ENCODE measurements at regions not wholly inside any gene's neighbourhood (a gene's known extent, or its start where the extent isn't known, plus 50 kb on each side); places are given as distances from the start of the nearest gene placed in this dataset.
A peak's percentile ranks its signal among the peaks of the same experiment; 100 is the strongest.
"Not testable (repeated sequence)": the region's sequence is repeated elsewhere in the genome, so short reads cannot be mapped to it uniquely, and the experiment has no call there.

DNA sequence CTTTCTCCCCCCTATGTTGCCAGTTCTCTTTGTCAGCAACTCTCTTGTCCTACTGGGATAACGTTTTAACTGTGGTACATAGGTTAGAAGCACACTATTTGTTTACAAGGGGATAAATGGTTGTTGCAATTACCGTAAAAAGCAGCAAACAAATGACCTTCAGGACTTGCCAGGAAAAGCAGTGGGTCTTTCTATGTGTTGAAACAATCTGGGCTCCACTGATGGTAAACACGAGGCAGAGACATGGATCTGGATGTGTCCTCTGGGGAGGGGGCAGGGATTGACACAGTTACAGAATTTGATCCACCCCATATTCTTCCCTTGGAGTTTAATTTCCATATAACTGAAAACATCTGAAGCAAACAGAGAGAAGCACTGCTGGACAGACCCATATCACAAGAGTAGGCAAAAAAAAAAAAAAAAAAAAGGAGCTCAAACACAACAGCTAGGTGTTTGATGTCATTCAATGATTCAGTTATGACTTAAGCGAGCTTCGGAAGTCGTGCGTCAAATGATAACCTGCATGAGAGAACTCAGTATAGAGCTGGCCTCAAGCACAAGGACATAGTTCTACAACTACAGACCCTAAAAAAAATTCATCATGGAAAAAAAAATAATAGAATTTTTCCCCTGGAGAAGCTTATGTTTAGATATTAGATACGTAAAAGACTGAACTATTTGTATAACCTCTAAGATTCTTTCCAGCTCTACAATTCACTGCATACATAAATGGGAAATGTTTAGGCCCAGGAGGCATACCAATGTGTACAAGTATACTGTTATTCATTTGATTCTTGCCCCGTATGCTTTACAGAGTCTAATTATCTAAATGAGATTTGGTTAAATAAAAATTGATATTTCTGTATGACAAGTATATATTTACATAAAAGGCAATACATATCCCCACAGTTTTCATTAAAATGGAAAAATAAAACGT is 127.7 kb downstream of the ALDH8A1 start:
- no peak for DNase-seq (ENCODE audit: low spot score)

DNA sequence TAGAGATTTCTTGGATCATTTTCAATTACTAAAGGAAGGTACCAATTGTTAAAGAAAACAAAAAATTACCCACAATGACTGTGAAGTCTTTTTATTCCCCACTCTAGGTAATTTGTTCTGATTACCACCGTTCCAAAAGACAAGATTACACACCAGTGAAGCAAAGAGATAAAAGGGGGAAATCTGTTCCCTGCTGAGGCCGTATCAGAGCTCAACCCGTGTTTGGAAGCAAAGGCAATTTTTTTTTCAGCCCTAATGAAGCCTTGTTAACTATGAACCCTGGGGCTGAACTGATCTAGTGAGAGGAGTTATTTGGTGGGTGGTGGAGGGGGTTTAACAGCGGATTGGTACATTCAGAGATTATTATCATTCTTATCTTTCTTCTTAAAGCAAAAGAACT is 128.5 kb downstream of the ALDH8A1 start:
- DNase-seq (ENCODE audit: low spot score), result no peak

DNA sequence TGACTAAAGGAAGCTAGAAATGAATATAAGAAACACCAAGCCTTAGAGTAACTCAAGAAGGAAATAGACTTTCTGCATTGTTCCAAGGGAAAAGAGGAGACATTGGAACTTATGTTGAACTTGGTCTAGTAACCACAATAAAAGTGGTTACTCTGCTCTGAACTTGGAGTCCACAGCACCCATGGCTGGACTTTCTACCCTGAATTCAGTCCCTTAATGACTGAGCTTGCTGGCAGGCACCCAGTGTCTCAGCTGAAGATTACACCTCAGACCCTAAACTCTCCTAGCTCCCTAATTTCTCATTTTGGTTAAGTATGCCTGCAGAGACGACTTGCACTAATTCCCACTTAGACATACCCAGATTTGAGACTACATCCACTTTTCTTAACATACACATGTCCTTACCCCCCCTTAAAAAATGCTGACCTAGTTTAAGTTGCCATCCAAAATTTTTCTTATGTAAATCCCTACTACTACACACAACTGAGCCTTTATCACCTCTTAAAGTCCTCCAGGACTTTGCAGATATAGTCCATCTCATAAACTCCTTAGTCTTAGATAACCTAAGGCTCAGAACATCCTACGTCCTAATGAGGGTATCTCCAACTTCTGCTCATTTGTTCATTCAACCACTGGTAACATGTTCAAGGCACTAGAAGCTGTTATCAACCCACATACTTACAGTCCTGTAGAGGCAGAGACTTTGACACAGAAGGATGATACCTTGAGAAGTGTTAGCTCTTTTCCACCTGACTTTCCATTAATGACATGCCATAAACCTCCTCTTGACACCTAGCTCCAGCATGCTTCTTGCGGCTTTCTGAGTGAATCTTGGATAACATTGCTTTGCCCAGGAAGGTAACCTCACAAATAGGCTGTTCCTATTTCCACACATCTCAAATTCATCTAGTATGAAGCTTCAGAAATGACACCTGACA is 129.8 kb downstream of the ALDH8A1 start:
- no peak for DNase-seq (ENCODE audit: low spot score)

- DNase-seq (ENCODE audit: low spot score), result no peak
Observed at GRCh38 chr6:134819236-134819635, 130.7 kb downstream of the ALDH8A1 start.

DNA sequence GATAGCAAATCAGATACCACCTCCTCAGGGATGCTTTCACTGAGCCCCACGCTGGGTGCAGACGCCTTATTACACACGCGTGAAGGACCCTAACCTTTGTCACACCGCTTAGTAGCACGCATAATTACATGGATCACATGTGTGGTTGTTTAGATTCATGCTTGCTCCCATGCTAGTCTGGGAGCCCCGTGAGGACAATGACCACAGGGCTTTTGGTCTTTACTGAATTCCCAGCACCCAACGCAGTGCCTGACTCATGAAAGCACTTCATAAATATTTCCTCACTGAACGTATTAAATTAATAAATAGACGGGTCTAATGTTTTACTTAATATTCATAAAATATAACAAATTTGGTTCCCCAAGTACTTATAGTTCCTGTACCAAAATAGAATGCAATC is 132.5 kb downstream of the ALDH8A1 start:
- no peak for DNase-seq (ENCODE audit: low spot score)

GRCh38 chr6:134816780-134817179 is 133.1 kb downstream of the ALDH8A1 start:
- no peak for DNase-seq (ENCODE audit: low spot score)

DNA sequence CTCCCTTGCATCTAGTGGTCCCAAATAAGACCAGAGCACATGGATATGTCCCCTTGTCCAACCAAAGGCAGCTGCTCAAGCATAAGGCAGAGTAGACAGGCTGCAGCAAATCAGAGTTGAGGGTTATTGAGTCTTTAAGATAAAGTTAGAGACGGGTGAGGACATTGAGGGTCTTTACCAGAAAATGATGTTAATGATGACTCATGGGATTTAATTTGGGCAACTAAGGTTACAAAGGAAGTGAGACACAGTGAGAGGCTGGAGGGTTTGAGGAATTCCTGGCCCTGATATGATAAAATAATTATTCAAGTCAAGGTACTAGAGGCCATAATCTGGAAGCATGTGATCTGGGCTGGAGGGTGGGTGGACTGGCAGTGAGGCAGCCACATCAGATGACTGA is 133.6 kb downstream of the ALDH8A1 start:
- DNase-seq (ENCODE audit: low spot score), result no peak

GRCh38 chr6:134814076-134814695 is 135.7 kb downstream of the ALDH8A1 start:
- no peak for DNase-seq (ENCODE audit: low spot score)

DNA sequence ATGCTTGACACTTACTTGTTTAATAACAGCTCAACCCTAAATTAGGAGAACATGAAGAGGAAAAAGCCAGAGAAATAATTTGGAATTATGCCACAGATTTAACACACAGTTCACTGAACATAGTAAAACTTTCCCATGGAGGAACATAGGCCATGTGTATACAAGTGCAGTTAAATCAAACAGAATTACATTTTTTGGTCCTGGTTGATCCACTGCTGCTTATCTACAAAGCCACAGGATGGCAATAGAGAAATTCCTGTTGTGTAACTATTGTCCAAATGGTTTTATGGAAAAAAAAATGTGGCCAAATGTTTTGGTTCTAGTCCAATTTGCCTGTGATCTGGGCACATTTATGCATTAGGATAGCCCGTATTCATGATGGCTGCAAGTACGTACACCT is 136.8 kb downstream of the ALDH8A1 start:
- no peak for DNase-seq (ENCODE audit: low spot score)

DNA sequence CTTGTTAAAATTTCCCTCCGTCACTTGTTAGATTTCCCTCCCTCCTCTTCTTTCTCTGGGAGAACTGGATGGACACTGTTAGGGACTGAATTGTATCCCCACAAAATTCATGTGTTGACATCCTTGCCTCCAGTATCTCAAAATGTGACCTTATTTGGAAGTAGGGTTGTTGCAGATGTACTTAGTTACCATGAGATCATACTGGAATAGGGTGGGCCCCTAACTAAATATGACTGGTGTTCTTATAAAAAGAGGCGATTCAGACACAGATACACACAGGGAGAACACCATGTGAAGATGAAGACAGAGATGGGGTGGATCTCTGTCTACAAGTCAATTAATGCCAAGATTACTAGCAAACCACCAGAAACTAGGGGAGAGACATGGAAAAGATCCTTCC is 139.5 kb downstream of the ALDH8A1 start:
- DNase-seq (ENCODE audit: low spot score), result no peak

- DNase-seq (ENCODE audit: low spot score), result no peak
Observed at GRCh38 chr6:134809130-134809529, 140.8 kb downstream of the ALDH8A1 start.

DNA sequence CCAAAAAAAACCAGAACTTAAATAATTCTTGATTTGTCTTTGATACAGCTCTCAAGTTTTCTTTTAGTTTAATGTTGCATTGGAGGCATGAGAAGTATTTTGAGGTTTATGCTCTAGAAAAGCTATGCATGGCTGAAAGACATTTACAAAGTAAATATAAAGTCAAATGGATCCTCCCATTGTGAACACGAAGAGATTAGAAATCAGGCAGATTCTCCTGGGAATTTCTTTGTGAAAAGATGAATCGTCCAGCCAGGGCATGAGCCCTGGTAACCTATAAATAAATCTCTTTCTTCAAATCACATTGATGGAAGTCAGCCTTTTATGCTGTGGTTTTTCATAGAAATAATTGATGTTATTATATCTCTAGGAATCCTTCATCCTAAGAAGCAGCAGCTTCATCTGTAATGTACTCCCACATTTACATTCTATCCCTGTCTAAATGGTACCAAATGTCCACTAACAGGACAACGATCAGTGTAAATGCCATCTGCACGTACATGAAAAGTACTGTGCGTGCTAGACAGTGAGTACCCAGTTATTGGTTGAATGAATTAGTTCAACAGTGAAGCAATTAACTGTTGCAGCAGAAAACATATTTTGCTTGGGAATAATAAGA is 143.6 kb downstream of the ALDH8A1 start:
- no peak for DNase-seq (ENCODE audit: low spot score)

- no peak for DNase-seq (ENCODE audit: low spot score)
Observed at GRCh38 chr6:134805168-134805567, 144.7 kb downstream of the ALDH8A1 start.

DNA sequence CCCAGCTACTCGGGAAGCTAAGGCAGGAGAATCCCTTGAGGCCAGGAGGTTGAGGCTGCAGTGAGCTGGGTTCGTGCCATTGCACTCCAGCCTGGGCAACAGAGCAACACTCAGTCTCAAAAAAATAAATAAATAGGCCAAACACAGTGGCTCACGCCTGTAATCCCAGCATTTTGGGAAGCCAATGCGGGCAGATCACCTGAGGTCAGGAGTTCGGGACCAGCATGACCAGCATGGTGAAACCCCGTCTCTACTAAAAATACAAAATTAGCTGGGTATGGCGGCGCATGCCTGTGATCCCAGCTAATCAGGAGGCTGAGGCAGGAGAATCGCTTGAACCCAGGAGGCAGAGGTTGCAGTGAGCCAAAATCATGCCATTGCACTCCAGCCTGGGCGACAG is 145.6 kb downstream of the ALDH8A1 start:
- not testable (repeated sequence) for DNase-seq (ENCODE audit: low spot score)

GRCh38 chr6:134802426-134803058 is 147.4 kb downstream of the ALDH8A1 start:
- no peak for DNase-seq (ENCODE audit: low spot score)

GRCh38 chr6:134797400-134798113 is 152.3 kb downstream of the ALDH8A1 start:
- no peak for DNase-seq (ENCODE audit: low spot score)

- peak; percentile 4 for DNase-seq (ENCODE audit: low spot score)
Observed at GRCh38 chr6:134795691-134796090, 154.2 kb downstream of the ALDH8A1 start.

DNA sequence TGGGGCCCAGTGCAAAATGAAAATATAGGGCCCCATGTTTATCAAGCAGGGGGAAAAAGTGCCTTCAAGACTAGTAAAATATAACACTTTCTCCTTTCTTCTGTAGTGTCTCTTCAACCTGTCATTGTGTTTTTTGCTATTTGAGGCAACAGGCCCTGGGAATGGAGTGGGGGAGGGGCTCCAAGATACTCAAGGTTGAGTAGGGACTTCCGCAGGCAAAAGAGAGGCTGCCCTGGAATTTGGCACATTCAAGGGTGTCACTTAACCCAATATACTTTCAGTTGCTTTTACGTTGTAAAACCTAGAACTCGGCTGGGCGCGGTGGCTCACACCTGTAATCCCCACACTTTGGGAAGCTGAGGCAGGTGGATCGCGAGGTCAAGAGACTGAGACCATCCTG is 154.9 kb downstream of the ALDH8A1 start:
- no peak for DNase-seq (ENCODE audit: low spot score)

DNA sequence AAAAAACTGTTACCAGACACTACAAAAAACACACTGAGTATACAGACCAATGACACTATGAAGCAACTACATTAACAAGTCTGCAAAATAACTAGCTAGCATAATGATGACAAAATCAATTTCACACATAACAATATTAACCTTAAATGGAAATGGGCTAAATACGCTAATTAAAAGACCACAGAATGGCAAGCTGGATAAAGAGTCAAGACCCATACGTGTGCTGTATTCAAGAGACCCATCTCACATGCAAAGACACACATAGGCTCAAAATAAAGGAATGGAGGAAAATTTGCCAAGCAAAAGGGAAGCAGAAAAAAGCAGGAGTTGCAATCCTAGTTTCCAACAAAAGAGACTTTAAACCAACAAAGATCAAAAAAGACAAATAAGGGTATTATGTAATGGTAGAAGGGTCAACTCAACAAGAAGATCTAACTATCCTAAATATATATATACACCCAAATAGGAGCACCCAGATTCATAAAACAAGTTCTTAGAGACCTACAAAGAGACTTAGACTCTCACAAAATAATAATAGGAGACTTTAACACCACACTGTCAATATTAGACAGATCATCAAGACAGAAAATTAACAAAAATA is 158.6 kb downstream of the ALDH8A1 start:
- DNase-seq (ENCODE audit: low spot score), result not testable (repeated sequence)

DNA sequence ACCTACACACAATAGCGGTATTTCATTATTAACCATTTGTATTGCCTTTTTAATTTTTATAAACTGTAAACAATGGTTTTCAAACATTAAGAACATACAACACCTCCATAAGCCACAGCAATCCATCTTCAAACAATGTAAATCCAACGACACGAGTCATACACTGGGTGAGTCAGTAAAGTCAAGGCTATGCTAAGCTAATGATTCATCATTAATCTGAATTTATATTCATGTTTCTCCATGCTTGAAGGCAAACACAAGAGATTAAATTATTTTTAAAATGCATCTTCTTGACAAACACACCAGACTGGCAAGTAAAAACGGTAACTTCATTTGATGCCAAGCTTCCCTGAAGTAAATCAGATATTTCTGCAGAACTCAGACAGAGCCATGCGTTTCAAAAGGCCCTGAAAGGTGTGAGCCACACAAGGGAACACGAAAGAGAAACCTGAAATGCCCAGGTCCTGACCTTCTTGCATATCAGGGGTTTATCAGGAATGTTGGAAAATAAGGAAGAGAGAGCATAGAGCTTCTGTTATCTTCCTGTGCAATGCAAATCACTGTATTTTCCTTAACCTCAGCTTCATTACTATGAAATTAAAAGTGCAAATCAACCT is 162.5 kb downstream of the ALDH8A1 start:
- DNase-seq (ENCODE audit: low spot score), result no peak
